HG02973 (cell line): ENCODE measurements at regions not wholly inside any gene's neighbourhood (a gene's known extent, or its start where the extent isn't known, plus 50 kb on each side); places are given as distances from the start of the nearest gene placed in this dataset.
"Not testable (repeated sequence)": the region's sequence is repeated elsewhere in the genome, so short reads cannot be mapped to it uniquely, and the experiment has no call there.

Source experiments
- ATAC-seq: cut with Tn5 transposase; IDR thresholded peaks from one replicate; pipeline ENCODE4 v1.9.1; 2021; ENCODE audit warnings: moderate library complexity; ENCODE audit not compliant: unreplicated experiment

DNA sequence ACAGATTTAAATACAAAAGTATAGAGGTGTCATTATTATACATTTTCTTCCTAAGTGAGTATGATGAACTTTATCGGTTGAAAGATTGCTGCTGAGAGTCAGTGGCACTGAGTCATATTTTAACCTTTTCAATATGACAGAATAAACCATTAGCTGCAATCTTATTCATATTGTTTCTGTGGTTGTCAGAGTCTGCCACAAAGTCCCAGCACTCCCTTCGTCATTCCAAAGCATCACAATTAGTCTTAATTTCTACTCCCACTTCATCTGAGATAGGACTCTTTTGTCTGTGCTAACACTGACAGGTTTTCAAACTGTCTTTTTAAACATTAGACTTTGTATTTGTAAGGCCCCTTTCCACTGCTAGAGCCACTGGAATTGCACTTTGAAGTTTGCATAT is 656.9 kb downstream of the MTRR start:
- ATAC-seq: no peak

DNA sequence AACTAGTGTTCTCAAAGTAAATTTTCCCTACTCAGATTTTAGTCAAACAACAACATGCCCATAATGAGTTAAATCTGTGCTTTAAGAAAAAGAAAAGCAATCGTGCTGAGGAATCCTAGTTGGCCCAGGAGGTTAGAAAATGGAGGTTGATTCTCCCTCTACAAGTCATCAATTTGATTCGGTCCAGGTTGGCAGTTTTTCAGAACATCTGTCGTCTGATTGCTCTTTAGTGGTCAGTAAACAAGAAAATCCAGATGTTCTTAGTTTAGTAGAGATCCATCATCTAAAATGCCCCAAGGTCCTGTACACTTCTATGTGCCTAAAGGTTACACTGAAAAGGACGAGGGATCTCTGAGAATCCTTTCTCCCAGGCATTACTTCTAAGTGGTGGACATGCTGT is 659.2 kb downstream of the MTRR start:
- ATAC-seq: no peak

DNA sequence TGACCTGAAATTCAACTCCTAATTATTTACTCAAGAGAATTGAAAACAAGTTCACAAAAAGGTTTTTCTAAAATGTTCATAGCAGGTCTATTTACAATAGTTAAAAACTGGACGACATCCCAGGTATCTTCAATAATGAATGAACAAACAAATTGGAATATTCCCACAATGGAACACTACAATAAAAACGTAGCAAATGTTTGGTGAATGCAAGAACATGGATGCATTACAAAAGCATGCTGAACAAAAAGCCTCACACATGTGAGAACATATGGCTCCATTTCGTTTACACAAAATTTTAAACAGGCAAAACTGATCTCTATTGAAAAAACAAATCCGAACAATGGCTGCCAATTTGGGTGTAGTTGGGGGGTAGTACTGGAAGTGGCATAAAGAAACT is 669.9 kb downstream of the MTRR start:
- no peak for ATAC-seq

GRCh38 chr5:8540317-8540716 is 671.4 kb downstream of the MTRR start:
- ATAC-seq: no peak

GRCh38 chr5:8550921-8551320 is 682.0 kb downstream of the MTRR start:
- no peak for ATAC-seq

- no peak for ATAC-seq
Measured at GRCh38 chr5:8553364-8553763, 684.4 kb downstream of the MTRR start.

GRCh38 chr5:8557728-8558127 is 688.8 kb downstream of the MTRR start:
- no peak for ATAC-seq

GRCh38 chr5:8560776-8561175 is 691.8 kb downstream of the MTRR start:
- no peak for ATAC-seq

- no peak for ATAC-seq
Measured at GRCh38 chr5:8561224-8561840, 692.4 kb downstream of the MTRR start.

GRCh38 chr5:8561854-8562253 is 692.9 kb downstream of the MTRR start:
- ATAC-seq: no peak

DNA sequence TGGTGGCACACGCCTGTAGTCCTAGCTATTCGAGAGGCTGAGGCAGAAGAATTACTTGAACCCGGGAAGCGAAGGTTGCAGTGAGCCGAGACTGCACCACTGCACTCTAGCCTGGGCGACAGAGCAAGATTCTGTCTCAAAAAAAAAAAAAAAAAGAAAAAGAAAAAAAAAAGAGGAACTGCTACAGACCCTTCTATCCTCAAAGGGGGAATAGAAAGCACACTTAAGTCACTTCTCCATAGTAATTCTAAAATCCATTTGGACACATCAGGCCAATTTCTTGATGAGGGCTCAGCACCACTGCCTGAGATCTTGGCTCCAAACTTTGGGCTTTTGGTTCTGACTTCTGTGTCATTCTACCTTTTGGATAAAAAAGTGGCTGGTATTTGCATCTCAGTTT is 694.6 kb downstream of the MTRR start:
- ATAC-seq: not testable (repeated sequence)

GRCh38 chr5:8568858-8569257 is 699.9 kb downstream of the MTRR start:
- ATAC-seq: no peak

DNA sequence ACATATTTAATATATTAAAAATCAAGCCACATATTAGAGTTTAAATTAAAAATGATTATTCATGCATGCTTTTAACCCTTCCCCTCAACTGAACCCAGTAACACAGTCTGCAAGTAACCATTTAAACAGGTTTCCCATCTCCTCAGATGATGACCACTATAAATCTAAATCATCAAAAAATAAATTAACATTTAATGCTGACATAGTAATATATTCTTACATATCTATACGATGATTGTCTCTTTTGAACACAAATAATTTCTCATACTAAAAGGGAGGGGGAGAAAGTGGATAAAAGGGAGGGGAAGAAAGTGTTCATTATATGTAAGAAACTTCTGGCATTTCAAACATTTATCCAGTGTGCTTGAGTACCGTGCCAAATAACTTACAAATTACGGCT is 701.6 kb downstream of the MTRR start:
- ATAC-seq: no peak

- no peak for ATAC-seq
Measured at GRCh38 chr5:8576178-8576577, 707.2 kb downstream of the MTRR start.

DNA sequence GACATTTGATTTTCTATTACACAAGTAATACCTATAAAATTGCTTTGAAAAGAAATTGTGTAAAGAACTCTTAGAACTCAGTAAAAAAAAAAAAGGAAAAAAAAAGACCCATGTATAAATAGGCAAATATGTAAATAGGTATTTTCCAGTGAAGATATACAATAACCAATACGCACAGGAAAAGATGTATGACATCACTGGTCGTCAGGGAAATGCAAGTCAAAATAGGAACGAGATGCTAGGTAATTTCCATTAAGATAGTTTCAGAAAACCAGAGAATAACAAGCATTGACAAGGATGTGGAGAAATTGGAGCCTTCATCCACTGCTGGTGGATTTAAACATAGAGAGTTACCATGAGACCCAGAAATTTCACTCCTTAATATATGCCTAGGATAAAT is 708.8 kb downstream of the MTRR start:
- ATAC-seq: peak; percentile 61

DNA sequence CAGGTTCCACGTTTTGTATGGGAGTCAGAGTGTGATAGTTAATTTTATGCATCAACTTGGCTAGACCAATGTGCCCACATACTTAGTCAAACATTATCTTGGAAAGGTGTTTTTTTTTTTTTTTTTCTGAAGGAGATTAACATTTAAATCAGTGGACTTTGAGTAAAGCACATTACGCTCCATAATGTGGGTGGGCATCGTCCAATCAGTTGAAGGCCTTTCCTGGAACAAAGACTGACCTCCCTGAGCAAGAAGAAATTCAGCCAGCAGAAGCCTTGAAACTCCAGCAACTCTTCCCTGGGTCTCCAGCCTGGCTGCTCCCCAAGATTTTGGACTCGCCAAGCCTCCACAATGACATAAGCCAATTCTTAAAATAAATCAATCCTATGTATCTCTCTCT is 711.4 kb downstream of the MTRR start:
- ATAC-seq: no peak

GRCh38 chr5:8581047-8581446 is 712.1 kb downstream of the MTRR start:
- ATAC-seq: no peak

DNA sequence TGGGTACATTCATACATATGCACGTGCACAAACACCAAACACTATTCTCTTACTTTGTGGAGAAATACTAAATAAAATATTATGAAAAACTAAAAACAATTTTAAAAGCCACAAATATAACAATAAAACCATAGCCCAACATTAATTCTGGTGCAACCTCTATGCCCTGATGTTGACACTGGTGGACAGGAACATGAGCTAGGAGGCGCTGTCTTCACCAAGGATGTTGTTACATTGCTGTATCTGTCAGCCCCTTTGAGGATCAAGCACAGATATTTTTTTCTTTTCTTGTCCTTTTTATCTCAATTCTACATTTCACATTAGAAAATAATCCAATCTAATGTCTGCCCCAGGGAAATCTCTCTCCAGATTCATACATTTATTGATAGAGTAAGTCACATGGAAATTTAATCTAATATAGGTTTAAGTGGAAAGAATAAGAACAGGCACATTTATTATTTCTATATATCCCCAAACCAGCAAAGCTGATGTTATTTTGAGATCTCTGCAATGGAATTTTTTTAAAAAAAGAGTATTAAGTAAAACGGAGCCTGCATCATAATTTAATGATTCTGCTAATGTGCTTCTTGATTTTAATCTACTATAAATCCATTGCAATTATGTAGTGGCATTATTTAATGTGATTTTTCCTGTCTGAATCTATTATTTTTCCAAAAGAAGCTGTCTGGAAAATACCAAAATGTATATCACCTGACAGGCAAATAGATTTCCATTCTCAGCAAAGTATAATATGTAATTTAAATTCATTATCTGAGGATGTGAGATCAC is 716.5 kb downstream of the MTRR start:
- no peak for ATAC-seq

DNA sequence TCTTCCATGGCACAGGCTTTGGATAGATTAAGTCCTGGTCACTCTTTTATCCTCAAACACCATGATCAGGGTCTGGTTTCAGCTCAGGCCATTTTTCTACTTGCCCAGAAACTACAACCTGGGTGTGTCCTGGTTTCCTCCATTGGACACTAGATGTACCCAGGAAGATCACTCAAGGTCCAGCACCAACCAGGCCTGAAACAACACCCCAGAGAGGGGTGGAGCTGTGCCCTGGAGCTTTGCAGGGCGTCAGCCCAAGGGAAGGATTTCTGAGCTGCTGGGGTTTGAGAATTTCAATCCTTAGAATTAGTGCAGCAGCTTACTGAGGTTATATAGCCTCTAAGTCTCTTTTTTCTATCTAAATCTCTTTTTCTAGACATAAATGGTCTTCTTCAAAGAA is 722.0 kb downstream of the MTRR start:
- ATAC-seq: no peak

DNA sequence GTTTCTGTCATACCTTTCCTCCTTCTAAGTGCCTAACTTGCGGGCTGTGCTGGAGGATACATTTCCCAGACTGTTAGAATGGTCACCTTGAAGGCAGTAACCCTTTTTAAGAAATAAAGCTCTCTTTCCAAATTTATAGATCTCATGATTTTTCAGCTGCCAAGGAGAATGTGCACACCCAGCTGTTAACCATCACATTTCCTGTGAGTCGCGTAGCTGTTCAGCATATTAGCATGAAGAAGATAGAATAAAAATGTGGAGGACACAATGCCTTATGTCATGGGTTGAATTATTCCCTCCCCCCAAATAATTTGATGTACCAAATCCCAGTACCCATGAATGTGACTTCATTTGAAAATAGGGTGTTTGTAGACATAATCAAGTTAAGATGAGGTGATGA is 729.4 kb downstream of the MTRR start:
- ATAC-seq: no peak

DNA sequence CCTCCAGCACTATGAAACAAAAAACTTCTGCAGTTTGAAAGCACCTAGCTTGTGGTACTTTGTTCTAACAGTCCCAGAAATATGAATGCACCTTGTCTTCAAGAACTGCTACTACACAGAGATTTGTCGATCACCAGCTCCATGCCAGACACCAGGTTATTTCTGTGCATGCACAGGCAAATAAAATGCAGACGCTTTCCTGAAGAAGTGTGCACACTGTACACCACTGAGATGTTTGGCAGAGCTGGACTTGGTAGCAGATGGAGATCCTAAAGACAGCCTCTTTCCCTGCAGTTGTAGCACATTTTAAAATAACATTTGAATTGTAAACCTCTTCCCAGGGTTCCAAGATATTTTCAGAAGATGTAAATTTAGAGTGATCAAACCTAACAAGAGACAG is 730.0 kb downstream of the MTRR start:
- ATAC-seq: no peak

DNA sequence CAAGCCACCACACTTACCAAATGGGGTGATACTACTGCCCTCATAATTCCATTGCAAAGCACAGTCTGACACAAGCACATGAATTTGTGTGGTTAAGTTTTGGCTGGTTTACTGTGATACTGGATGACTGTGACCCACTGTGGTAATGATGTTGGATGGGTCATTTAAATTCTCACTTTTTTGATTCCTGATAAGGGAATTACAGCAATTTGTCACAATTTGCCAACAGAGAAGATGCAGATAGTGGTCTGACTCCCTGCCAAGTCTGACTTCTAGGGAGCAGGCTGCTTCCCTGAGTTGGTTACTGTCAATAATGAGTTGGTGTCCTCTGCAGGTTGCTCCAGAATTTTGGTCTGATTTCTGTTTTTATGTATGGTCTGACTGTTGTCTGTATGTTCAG is 731.9 kb downstream of the MTRR start:
- no peak for ATAC-seq

- ATAC-seq: no peak
Measured at GRCh38 chr5:8601831-8602354, 732.9 kb downstream of the MTRR start.
